Adipocyte (in vitro differentiated cells): ENCODE measurements at regions not wholly inside any gene's neighbourhood (a gene's known extent, or its start where the extent isn't known, plus 50 kb on each side); places are given as distances from the start of the nearest gene placed in this dataset.

Experiments
- DNase-seq: peaks from one replicate; pipeline ENCODE4 v3.0.0-alpha.2; 2015; ENCODE audit warnings: low read depth
- H3K27me3 ChIP-seq: replicated peaks from 2 replicates; pipeline ENCODE4 v1.7.0; 2013; ENCODE audit warnings: mild to moderate bottlenecking, low read length, moderate library complexity; ENCODE audit not compliant: control insufficient read depth, insufficient read depth
- H3K36me3 ChIP-seq: 2 replicates; pipeline ENCODE4 v1.7.0; 2013; ENCODE audit warnings: low read length, mild to moderate bottlenecking, moderate library complexity; ENCODE audit not compliant: control insufficient read depth, insufficient read depth, severe bottlenecking
- H3K4me1 ChIP-seq: 2 replicates; pipeline ENCODE4 v1.7.0; 2013; ENCODE audit warnings: mild to moderate bottlenecking, low read length, moderate library complexity; ENCODE audit not compliant: control insufficient read depth, insufficient read depth
- H3K4me3 ChIP-seq: 2 replicates; pipeline ENCODE4 v1.7.0; 2013; ENCODE audit warnings: mild to moderate bottlenecking, low read length, moderate library complexity
- H3K9ac ChIP-seq: 2 replicates; pipeline ENCODE4 v1.7.0; 2013; ENCODE audit warnings: mild to moderate bottlenecking, low read length, moderate library complexity
- H3K9me3 ChIP-seq: 2 replicates; pipeline ENCODE4 v1.7.0; 2013; ENCODE audit warnings: mild to moderate bottlenecking, low read length, moderate library complexity; ENCODE audit not compliant: control insufficient read depth

DNA sequence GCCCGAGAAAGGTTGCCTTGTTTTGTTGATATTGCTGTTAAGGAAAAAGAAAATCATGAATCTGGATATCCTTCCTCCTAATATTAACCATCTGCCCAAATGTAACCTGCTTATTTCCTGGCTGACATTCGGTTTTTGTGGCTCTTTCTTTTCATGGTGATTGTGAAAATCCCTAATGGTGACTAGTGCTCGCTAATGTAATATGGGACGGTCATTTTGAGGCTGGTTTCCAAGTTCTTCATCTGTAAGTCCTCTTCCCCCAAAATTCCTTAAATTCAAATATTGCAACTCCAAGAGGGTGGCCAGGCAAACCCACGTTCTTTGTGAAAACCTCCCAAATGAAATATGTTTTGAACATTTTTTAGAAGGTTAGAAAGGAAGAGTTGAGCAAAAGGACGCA is 63.1 kb upstream of the MAMDC2 start:
- DNase-seq = no peak
- Histone ChIP-seq H3K27me3 (no peaks in the 10 kb centered on the region), H3K9me3 (no peaks in the 10 kb centered on the region), H3K9ac (no peak overlapping the region), H3K4me1 (peaks cover 15% of the 10 kb centered on the region), H3K4me3 (no peak overlapping the region), H3K36me3 (no peaks in the 10 kb centered on the region)

DNA sequence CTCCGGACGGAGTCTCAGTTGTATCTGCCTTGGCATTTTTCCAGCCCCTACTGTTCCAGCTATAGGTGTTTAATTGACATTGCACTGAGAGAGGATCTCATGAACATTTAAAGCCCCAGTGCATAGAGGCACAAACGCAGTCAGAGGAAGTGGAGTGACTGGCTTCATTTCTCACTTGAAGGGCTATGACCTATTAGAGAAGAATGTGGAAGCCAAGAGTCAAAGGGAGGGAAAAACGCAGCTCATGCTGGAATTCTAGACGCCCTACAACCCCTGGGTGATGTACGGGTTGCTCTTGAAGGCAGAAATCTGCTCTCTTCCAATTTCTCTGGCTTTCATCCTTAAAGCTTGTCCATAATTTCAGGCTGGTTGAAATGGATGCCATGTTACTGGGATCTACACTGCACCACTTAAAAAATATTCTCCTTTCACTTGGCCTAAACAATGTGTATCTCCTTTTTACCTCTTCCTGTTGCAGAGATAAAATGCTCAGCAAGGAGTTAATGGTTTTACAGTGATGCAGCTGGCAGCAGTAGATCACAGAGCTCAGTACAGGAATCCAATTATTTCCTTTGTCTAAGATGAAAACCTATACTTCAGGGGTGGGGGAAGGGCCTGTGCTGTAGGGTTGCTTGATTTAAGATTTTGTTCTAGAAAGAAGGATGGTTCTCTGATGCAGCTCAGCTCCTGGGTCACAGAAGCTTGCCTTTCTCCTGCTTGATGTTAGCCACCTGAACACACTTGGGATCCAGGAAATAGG is 61.8 kb upstream of the MAMDC2 start:
- Histone ChIP-seq H3K9ac (no peak overlapping the region), H3K4me3 (no peak overlapping the region), H3K36me3 (no peaks in the 10 kb centered on the region), H3K9me3 (no peaks in the 10 kb centered on the region), H3K27me3 (no peaks in the 10 kb centered on the region), H3K4me1 (peaks cover 5% of the 10 kb centered on the region)
- peak; percentile 26 for DNase-seq

- Histone ChIP-seq H3K36me3 (no peaks in the 10 kb centered on the region), H3K4me3 (no peak overlapping the region), H3K27me3 (no peaks in the 10 kb centered on the region), H3K9ac (no peak overlapping the region), H3K4me1 (peaks cover 9% of the 10 kb centered on the region), H3K9me3 (no peaks in the 10 kb centered on the region)
- no peak for DNase-seq
These were observed 58.8 kb upstream of the MAMDC2 start for GRCh38 chr9:69984831-69985230.

DNA sequence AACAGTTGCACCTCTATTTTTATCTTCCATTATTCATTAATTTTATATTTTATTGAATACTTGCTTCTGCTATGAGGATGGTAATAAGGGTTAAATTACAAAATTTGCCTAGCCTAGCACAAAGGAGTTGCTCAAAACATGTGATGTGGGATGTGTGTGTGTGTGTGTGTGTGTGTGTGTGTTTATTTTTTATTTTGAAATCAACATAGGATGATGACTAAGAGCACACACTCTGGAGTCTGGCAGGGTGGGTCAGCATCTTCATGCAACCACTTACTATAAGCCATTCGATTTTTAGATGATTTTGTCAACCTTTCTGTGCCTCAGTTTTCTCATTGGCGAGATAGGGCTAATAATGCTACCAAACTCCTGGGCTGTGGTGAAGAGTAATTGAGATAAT is 57.7 kb upstream of the MAMDC2 start:
- Histone ChIP-seq H3K9ac (no peak overlapping the region), H3K9me3 (no peaks in the 10 kb centered on the region), H3K4me3 (no peak overlapping the region), H3K27me3 (no peaks in the 10 kb centered on the region), H3K4me1 (peaks cover 4% of the 10 kb centered on the region), H3K36me3 (no peaks in the 10 kb centered on the region)
- peak; percentile 31 for DNase-seq

GRCh38 chr9:69986970-69987369 is 56.7 kb upstream of the MAMDC2 start:
- Histone ChIP-seq H3K9ac (no peak overlapping the region), H3K4me1 (peaks cover 4% of the 10 kb centered on the region), H3K27me3 (no peaks in the 10 kb centered on the region), H3K36me3 (no peaks in the 10 kb centered on the region), H3K9me3 (no peaks in the 10 kb centered on the region), H3K4me3 (no peak overlapping the region)
- DNase-seq = no peak

DNA sequence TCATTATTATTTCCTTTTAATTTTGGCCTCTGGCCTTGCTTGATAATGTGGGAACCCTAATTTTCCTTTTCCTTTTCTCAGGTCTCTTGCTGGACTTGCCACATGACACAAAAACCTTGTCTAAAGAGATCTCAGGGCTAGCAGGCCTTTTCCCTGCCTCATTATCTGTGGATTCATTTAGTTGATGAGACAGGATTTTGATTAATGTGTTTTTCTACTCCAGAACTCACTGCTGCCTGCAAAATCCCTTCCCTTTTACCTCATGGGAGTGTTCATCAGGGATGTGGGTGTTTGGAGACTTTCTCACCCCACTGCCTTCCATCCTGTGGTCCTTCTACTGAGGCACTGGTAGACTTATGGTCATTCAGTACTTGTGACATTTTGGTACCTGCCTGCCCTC is 56.2 kb upstream of the MAMDC2 start:
- Histone ChIP-seq H3K27me3 (no peaks in the 10 kb centered on the region), H3K36me3 (no peaks in the 10 kb centered on the region), H3K9me3 (no peaks in the 10 kb centered on the region), H3K4me1 (peaks cover 4% of the 10 kb centered on the region), H3K9ac (no peak overlapping the region), H3K4me3 (no peak overlapping the region)
- DNase-seq = no peak

- no peak overlapping the region for H3K4me3 ChIP-seq
- no peaks in the 10 kb centered on the region for H3K36me3 ChIP-seq
- H3K9ac ChIP-seq = no peak overlapping the region
- H3K9me3 ChIP-seq = peaks cover 2% of the 10 kb centered on the region
- no peak for DNase-seq
- H3K27me3 ChIP-seq = no peaks in the 10 kb centered on the region
- H3K4me1 ChIP-seq = peaks cover 33% of the 10 kb centered on the region
These were observed 50.5 kb upstream of the MAMDC2 start for GRCh38 chr9:69993110-69993509.
